ENCODE measurements at regions not wholly inside any gene's neighbourhood (a gene's known extent, or its start where the extent isn't known, plus 50 kb on each side); places are given as distances from the start of the nearest gene placed in this dataset.

- no peak for TF ChIP-seq CTCF (IDR thresholded peaks at IDR 0.05)
- TF ChIP-seq POLR2A (IDR thresholded peaks at IDR 0.05), result no peak
These were observed 89.1 kb upstream of the THBS2 start for GRCh38 chr6:169342710-169343109.

Data from esophagus squamous epithelium (tissue), 4 donors.